ENCODE measurements at regions not wholly inside any gene's neighbourhood (a gene's known extent, or its start where the extent isn't known, plus 50 kb on each side); places are given as distances from the start of the nearest gene placed in this dataset.

- TF ChIP-seq, protein P1, sequence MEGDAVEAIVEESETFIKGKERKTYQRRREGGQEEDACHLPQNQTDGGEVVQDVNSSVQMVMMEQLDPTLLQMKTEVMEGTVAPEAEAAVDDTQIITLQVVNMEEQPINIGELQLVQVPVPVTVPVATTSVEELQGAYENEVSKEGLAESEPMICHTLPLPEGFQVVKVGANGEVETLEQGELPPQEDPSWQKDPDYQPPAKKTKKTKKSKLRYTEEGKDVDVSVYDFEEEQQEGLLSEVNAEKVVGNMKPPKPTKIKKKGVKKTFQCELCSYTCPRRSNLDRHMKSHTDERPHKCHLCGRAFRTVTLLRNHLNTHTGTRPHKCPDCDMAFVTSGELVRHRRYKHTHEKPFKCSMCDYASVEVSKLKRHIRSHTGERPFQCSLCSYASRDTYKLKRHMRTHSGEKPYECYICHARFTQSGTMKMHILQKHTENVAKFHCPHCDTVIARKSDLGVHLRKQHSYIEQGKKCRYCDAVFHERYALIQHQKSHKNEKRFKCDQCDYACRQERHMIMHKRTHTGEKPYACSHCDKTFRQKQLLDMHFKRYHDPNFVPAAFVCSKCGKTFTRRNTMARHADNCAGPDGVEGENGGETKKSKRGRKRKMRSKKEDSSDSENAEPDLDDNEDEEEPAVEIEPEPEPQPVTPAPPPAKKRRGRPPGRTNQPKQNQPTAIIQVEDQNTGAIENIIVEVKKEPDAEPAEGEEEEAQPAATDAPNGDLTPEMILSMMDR (IDR thresholded peaks at IDR 0.05) = no peak
- no peak for TF ChIP-seq POLR2AphosphoS5 (IDR thresholded peaks at IDR 0.05)
Observed at GRCh38 chr18:40652321-40652720, 1302.7 kb upstream of the PIK3C3 start.

All from sigmoid colon (tissue), 4 donors.